ENCODE measurements at regions not wholly inside any gene's neighbourhood (a gene's known extent, or its start where the extent isn't known, plus 50 kb on each side); places are given as distances from the start of the nearest gene placed in this dataset.

DNA sequence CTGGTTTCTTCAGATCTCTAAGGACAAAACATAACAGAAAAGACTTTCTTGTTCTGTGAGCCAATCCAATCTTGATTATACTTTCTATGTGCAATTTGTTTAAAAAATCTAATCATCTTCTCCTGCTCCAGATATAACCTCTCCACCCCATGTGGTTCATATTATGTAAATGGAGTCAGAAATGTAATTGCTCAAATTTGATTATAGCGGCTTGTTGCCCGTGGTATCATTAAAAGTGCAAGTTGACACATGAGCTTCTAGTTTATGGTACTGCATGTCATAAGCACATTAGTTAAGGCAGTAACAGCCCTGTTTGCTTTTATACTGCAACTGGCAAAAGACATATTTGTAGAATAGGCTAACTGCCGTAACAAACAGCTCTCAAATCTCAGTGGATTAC lies 715.1 kb upstream of the CDH7 start:
- H3K4me3 ChIP-seq (ENCODE audit: low read depth, low read length): no peak overlapping the region
- no peaks in the 10 kb centered on the region for H3K27me3 ChIP-seq (ENCODE audit: control insufficient read depth, insufficient read depth, low read length)
- TF ChIP-seq, protein P1, sequence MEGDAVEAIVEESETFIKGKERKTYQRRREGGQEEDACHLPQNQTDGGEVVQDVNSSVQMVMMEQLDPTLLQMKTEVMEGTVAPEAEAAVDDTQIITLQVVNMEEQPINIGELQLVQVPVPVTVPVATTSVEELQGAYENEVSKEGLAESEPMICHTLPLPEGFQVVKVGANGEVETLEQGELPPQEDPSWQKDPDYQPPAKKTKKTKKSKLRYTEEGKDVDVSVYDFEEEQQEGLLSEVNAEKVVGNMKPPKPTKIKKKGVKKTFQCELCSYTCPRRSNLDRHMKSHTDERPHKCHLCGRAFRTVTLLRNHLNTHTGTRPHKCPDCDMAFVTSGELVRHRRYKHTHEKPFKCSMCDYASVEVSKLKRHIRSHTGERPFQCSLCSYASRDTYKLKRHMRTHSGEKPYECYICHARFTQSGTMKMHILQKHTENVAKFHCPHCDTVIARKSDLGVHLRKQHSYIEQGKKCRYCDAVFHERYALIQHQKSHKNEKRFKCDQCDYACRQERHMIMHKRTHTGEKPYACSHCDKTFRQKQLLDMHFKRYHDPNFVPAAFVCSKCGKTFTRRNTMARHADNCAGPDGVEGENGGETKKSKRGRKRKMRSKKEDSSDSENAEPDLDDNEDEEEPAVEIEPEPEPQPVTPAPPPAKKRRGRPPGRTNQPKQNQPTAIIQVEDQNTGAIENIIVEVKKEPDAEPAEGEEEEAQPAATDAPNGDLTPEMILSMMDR (IDR thresholded peaks at IDR 0.05; ENCODE audit: insufficient read depth, low read length, poor library complexity, severe bottlenecking): no peak
- no peaks in the 10 kb centered on the region for H3K36me3 ChIP-seq (ENCODE audit: control insufficient read depth, insufficient read depth, low read length)
- no peak for DNase-seq (ENCODE audit: low read depth)

- no peaks in the 10 kb centered on the region for H3K36me3 ChIP-seq (ENCODE audit: control insufficient read depth, insufficient read depth, low read length)
- no peaks in the 10 kb centered on the region for H3K27me3 ChIP-seq (ENCODE audit: control insufficient read depth, insufficient read depth, low read length)
- DNase-seq (ENCODE audit: low read depth): no peak
- no peak overlapping the region for H3K4me3 ChIP-seq (ENCODE audit: low read depth, low read length)
- TF ChIP-seq, protein P1 (IDR thresholded peaks at IDR 0.05; ENCODE audit: insufficient read depth, low read length, poor library complexity, severe bottlenecking): no peak
These were observed 725.1 kb upstream of the CDH7 start for GRCh38 chr18:65025756-65026155.

- DNase-seq (ENCODE audit: low read depth): no peak
- TF ChIP-seq, protein P1 (IDR thresholded peaks at IDR 0.05; ENCODE audit: insufficient read depth, low read length, poor library complexity, severe bottlenecking): no peak
These were observed 729.8 kb upstream of the CDH7 start for GRCh38 chr18:65021021-65021420.

DNA sequence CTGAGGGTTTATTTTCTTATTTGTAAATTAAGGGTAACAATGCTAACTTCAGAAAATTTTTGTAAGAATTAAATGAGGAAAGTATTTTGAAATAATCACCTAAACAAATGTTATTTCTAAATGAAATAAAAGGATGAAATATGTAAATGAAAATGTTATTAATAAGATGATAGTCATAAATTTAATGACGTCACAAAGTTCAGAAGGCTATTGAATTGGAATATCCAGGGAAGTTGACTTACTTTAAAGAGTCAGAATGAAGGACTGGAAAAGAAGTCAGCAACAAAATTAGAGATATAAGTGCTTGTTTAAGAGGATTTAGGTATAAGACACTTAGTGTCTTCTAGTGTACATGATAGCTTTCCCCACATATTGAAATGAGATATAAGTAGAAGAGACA lies 732.6 kb upstream of the CDH7 start:
- no peak for DNase-seq (ENCODE audit: low read depth)
- Histone ChIP-seq H3K27me3 (ENCODE audit: control insufficient read depth, insufficient read depth, low read length) (no peaks in the 10 kb centered on the region), H3K4me3 (ENCODE audit: low read depth, low read length) (no peak overlapping the region), H3K36me3 (ENCODE audit: control insufficient read depth, insufficient read depth, low read length) (no peaks in the 10 kb centered on the region)
- TF ChIP-seq, protein P1 (IDR thresholded peaks at IDR 0.05; ENCODE audit: insufficient read depth, low read length, poor library complexity, severe bottlenecking): no peak

More at GRCh38 chr18:65021021-65021420, 729.8 kb upstream of the CDH7 start:
- no peaks in the 10 kb centered on the region for H3K36me3 ChIP-seq (ENCODE audit: control insufficient read depth, insufficient read depth, low read length)
- no peak overlapping the region for H3K4me3 ChIP-seq (ENCODE audit: low read depth, low read length)
- no peaks in the 10 kb centered on the region for H3K27me3 ChIP-seq (ENCODE audit: control insufficient read depth, insufficient read depth, low read length)

DNA sequence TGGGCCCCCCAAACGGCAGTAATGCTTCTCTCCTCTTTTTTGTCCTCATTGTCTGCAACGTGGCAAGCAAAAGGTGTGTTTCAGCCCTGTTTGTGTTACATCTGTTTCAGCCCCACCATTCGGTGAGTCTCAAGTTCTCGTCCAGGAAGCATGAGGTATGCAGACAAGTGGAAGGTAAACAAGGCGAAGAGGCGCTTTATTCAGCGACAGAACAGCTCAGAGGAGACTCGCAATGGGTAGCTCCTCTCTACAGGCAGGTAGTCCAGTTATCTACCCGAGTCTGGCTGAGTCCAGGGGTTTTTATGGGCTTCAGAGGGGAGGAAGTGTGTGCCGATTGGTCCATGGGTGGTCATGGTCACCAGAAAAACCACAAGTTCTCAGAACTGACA lies 733.4 kb upstream of the CDH7 start:
- H3K27me3 ChIP-seq (ENCODE audit: control insufficient read depth, insufficient read depth, low read length): no peaks in the 10 kb centered on the region
- no peaks in the 10 kb centered on the region for H3K36me3 ChIP-seq (ENCODE audit: control insufficient read depth, insufficient read depth, low read length)
- no peak overlapping the region for H3K4me3 ChIP-seq (ENCODE audit: low read depth, low read length)
- DNase-seq (ENCODE audit: low read depth): no peak
- TF ChIP-seq, protein P1 (IDR thresholded peaks at IDR 0.05; ENCODE audit: insufficient read depth, low read length, poor library complexity, severe bottlenecking): no peak

DNA sequence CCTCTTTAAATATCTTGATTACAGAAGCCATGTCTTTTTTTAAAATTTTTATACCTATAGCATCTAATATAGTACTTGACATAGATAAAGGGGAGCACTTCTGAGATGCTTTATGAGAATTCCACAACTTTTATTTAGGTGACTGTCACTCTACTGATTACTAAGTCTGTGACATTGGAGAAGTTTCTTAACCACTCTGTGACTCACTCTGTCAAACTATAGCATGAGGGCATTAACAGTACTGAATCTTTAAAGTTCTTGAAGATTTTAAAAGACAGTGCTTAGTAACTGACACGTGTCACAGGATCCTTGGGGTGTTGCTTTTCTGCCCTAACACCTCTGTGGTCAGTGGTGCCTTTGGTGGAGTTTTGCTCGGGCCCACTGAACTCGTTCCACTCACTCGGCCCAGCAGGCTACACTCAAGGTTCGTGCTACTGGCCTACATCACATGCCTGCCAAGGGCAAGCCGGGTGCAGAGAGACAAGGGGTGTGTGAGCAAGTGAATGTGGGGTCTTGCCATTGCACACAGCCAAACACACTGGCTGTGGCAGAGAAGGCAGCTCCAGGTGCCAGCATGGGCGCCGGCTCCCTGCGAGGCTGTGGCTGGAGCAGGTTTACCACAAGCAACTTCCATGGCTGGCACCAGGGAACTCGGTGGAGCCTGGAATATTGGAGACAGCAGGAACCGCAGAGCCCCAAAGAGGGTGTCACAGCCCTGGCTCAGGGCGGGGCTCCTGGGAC lies 734.0 kb upstream of the CDH7 start:
- no peak for DNase-seq (ENCODE audit: low read depth)

More for the DNA sequence above, 734.0 kb upstream of the CDH7 start:
- Histone ChIP-seq H3K36me3 (ENCODE audit: control insufficient read depth, insufficient read depth, low read length) (no peaks in the 10 kb centered on the region), H3K27me3 (ENCODE audit: control insufficient read depth, insufficient read depth, low read length) (no peaks in the 10 kb centered on the region), H3K4me3 (ENCODE audit: low read depth, low read length) (no peak overlapping the region)
- TF ChIP-seq, protein P1 (IDR thresholded peaks at IDR 0.05; ENCODE audit: insufficient read depth, low read length, poor library complexity, severe bottlenecking): no peak

All from kidney epithelial cell (primary cell).